Right hindlimb (tissue), 1 donor: ENCODE measurements at regions not wholly inside any gene's neighbourhood (a gene's known extent, or its start where the extent isn't known, plus 50 kb on each side); places are given as distances from the start of the nearest gene placed in this dataset.

Source experiments
- DNase-seq: peaks from one replicate; pipeline ENCODE4 v3.0.0-alpha.2; 2018

DNA sequence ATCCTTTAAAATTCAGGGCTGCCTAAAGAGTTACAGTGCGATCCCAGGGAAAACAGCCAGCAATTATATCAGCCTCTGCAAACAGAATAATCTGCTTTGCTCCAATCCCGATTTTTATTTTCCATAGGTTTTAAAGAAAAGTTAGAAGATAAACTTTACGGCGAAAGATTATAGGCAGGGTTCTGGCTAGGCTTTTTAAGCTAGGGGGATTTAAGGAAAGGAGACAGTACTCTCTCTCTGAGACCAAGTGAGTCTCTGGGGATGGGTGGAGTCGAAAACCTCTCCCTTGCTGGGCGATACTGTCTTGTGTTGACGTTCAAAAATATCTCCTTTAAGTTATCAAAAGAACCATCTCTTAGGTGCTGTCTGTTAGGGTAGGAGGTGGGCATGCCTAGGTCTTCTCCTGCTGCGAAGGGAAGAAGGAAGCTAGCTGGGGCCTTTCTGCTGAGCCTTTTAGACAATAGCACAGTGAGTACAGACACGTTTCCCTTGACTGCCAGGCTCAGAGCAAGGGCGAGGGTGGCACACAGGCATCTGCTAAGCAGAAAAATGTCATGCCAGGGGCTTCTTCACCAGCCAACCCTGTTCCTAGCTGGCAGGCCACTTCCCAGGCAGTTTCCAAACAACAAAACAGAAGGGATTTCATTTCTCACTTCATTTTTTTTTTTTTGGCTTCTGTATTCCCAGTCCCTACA, 167.9 kb upstream of the MAF start:
- DNase-seq: no peak

DNA sequence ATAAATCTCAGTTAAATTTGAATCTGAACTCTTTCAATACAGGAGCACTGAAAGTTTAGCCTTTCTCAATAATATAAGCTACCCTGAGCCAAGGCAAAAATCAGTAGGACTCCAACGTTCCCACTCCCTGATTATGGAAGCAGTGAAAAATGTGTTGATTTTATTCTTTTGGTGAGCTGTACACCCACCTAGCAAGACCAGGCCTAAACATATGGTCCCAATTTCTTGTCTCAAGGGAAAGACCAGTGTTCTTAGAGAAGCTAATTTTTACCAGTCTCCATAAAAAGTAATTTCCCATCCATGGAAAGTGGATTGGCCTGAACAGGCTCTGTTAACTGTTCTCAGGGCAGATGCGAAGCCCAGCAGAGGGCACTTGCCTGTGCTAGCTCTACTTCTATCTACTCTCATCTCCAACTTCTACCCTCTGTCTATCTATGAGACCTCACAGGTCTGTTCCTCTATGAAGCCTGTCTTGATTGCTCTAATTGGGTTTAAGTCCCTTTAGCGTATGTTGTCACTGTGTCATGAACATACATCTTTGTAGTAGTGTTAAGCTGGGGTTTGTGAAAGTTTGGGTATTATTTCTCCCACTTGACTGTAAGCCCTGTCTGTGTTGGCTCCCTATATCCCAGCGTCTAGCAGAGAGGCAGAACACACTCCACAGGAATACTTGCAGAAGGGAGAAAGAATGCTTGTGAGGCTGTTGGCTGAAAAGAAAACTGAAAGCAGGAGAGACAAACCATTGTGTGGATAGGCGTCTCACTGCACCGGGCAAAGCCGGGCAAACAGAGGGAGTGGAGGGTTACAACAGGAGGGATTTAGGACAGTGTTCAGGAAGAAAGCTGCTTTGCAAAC, 167.1 kb upstream of the MAF start:
- no peak for DNase-seq

DNA sequence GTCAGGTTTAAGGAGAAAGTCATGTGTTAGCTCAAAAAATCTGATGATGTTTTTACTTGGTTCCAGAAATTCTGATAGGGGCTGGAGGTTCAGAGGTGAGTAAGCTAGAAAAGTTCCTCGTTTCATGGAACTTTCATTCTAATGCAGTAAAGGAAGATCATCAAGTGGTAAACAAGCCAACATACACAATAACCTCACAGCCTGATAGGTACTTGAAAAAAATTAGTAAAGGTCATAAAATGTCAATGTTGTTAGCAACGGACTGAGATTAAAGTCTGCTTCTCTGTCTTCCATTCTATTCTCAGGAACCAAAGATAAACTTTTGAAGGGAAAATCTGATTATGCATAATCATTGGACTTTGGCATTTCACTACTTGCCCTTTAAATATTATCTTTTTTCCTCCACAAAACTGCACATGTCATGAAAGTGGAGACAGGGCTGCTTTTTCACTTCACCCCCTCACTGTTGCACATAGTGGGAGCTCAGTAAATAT, 165.4 kb upstream of the MAF start:
- no peak for DNase-seq

DNA sequence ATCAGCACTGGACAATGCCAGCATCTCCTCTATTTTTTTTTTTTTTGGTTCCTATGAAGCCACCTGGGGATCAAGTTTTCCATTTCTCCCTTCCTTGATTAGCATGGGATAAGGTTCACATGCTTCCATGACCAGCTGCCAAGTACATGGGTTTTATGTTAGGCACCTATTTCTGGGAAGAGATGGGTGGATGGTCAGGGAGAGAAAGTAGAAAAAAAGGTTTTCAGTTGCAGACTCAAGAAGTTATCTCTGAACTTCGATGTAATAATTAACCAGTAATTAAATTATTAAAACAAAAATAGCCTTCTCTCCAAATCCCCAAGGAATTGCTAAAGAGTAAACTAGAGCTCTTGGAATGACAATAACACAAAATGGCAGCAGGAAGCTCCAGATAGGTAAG, 164.9 kb upstream of the MAF start:
- DNase-seq: no peak

DNA sequence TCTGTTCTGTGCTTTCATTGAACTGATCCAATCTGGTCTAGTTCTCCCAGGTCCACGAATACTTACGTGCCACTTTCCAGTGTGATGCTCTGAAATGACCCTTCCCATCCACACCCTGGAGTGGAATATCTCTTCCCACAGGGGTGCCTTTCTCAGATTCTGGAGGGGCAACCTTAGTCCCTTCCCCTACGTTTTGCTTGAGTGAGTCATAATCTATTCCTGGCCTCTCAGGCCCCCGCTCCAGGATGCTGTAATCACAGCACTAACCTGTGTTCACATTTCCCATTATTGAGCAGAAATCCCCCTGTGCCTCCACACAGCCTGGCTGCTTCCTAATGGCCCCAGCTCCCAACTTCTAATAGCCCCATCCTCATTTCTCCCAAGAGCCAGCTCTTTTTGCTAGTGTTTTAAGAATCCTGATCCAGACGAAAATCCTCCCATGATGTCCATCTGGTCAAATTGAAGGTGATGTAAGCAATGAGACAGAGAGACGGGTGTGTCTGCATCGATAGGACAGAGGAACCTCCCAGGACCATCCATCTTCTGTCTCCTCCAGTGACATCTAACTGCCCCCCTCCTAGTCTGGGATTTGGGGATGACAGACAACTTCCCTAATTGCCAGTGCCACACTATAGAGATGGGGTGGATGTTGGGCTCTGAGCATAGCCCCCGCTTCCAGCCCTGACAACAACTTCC, 164.0 kb upstream of the MAF start:
- no peak for DNase-seq

DNA sequence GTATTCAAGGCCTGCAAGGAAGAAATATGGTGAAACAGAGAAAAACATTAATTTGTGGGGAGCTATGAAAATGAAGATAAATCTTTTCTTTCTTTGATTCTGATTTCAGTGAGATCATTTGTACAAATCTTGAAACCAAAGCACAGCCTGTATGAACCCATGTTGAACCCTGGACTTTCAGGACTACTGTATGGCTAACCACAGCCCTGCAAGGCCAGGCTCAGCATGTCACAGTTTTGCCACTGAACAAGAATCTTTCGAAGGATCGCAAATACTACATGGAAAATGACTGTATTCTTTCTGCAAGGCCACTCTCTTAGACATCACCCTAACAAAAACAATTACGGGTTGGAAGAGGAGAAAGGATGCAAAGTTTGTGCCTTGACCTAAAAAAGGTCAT, 161.7 kb upstream of the MAF start:
- no peak for DNase-seq

DNA sequence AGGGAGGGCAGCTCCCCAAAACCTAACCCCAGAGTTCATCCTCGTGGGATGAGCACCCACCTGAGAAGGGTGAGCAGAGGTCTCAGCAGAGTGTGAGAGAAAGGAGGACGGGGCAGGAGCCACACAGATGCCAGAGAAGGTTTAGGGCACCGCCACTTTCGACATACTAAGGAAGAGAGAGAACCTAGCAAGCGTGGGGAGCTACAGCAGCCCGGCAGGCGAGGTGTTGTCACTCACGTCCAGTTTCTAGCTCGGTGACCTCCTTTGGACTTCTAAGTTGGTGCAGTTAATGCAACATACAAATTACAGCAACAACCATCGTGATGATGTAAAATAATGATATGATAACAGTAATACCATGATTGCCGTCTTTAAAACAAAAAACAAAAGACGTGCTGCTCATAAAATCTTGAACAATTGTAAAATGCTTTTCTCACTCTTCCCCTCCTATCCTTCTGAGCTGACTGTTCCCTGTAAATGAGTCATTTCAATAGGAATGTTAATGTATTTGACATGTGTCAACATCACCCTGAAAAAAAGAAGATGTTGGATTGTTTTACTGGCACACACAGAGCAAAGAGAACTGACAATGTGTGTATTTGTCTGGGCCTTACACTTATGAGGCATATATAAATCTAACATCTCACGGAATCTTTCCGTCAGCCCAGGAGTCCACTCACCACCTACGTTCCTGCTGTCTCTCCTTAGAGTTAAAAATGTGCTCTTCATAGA, 158.2 kb upstream of the MAF start:
- DNase-seq: no peak

DNA sequence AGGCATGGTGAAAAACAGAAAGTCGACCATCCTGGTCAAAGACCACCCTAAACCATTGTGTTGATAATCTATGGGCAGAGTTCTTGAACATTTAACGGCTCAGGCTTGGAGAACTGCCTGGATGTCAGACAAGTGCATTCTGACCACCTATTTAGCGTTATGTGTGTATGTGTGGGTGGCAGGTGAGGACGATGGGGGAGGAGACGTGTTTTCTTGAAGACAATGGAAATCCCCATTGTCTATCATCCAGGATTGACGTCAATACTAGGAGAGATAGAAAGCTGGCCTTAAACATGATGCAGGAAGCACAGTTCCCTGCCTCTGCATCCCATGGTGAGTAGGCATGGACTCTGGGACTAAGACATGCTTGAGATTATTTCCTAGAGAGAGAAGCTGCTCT, 157.4 kb upstream of the MAF start:
- DNase-seq: no peak

DNA sequence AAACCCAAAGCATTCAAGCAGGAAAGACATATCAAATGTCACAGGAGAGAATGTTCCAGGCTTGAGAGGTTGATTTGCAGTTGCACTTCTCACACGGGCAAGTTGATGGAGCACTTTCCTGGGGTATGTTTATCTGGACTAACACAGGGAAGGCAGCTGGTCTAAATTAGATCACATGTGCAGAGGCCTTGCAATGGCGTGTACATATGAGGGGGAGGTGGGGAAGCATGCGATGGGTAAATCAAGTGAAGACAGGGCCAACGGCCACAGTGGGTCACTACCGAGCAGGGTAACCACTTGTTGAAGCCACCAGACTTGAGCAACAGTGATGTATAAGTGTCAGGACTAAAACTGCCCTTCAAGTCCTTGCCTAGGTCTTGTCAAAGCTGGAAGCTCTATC, 156.6 kb upstream of the MAF start:
- no peak for DNase-seq

DNA sequence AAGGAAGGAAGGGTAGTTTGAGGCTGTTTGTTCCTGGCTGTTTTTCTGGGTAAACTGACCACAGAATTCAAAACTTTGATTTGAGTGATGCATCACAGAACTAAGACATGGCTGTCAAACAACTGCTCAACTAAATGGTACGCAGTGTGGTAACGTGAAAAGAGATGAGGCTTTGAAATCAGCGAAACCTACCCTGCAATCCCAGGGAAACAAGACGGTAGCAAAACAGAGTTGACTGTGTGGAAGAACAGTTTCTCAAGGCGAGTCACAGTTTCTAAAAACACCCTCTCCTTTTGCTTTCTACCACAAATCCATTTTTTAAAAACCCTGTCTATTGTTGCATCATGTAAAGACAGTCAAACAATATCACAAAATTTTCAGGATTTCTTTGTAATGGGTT, 156.0 kb upstream of the MAF start:
- DNase-seq: no peak

DNA sequence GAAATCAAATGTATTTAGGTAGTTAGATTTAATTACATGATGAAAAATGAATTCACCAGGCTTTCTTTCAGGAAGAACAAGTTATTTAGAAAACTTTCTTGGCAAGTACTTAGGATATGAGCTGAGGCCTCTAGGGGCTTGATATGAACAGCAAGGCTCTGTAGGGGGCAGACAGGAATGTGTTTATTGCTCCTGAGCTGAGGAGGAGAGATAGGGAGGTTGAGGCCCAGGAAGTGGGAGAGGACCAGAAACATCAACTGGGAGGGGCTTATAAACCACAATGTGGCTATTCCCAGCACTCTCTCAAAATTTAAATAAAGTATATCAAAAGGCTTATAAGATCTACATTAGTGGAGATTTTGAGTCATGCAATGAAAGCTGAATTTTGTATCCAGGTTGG, 154.0 kb upstream of the MAF start:
- no peak for DNase-seq

DNA sequence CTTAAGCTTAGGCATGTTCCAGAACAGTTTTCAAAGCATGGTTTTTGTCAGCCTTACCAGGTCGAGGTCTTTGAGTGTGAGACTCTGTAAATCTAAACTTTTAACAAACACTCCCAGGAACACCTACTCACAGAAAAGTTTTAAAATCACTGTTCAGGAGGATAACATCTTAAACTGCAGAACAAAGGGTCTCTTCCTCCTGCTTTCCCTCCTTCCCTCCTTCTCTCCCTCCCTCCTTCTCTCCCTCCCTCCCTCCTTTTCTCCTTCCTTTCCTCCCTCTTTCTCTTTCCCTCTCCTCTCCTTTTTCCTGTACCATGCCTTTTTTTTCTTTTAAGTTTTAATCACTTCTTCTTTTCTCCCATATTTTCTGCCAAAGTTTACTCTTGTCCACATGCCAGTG, 153.5 kb upstream of the MAF start:
- no peak for DNase-seq

DNA sequence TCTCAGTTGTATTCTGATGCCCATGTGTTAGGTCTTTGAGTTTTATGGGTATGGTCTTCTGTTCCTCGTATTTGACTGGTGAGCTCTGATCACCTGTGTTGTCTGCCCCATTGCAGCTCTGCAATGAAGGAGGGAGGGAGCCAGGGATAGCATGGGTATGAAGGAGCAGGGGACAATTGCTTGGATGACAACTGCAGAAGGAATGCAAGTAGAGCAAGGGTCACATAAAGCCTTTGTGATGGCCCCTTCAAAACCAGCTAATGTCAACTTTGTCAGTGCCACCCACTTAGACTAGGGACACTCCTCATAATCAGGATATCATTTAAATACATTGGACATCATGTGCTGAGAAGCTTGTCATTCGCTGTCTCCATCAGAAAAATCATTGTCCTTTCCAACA, 152.7 kb upstream of the MAF start:
- no peak for DNase-seq

DNA sequence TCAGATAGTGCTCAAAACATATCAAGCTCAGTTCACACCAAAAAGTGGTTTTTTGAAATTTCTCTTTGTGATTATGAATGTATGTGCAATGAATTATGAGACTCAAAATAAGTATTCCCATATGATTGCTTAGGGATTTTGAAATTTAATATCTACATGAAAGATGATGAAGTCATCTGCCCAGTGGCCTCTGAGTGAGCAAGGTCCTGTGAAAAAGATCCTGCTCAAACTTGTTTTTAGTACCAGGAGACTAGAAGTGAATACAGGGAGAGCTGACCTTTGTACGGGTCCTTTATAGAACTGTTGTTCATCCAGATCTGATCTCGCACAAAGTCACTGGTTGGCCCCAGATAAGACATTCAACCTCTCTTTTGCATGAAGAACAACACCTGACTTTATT, 151.9 kb upstream of the MAF start:
- DNase-seq: no peak

DNA sequence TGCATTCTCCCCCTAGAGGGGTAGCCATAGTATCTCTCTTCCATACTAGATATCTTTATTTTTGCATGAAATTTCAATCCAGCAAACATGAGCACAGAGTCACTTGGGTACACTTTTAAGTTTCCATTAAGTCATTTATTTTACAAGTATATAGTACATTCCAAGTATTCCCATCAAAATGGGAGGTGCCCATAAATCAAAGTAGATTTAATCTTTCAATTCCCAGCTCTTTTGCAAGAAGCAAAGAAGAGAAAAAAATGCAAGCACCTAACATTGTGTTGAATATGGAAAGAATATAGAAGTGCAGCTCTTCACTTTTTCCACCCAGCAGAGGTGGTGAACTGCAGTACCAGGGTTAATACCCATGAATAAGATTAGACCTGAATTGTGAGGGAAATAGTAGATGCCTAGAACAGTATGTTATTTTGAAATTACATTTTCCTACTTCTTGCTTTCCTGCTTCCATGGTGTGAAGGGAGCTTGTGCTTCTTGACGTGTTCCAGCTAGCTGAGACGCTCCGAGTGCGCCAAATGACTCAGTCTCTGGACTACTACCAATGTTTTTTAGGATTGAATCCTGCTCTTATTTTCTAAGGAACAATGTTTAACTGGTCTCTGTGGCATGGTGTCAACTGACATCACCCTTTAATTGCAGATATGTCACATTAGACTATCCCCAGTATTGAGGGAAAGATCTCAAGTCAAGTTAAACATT, 151.1 kb upstream of the MAF start:
- DNase-seq: peak; percentile 85

DNA sequence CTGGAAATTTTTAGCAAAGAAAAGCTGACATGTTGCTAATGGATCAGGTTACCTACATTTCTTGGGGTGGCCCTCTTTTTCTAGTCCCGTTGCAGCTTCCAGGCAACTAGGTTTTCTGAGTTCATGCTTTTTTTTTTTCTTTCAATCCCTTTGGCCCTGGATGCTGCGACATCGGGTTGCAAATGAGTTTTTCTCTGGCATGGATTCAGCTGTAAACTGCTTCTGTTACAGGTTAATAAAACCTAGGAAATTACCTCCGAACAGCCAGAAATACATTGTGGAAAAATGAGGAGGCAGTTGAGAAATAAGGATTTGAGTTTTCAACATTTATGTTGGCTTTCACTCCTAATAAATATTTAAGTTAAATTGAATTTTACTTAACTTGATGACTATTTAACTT, 149.8 kb upstream of the MAF start:
- no peak for DNase-seq

DNA sequence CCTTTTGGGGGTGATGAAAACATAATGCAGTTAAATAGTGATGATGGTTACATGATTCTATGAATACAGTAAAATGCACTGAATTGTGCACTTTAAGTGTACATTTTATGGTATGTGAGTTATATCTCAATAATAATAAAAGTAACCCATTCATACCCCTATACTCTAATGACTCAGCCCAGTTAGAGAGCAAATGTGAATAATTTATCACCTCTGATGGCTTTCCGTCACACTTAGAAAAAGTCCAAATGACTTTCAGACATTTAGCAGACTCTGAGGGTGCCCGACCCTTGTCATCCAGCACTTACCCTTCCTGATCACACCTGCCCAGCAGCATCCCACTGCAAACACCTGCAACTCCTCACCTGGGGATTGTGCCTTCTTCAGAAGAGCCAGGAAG, 148.1 kb upstream of the MAF start:
- no peak for DNase-seq

DNA sequence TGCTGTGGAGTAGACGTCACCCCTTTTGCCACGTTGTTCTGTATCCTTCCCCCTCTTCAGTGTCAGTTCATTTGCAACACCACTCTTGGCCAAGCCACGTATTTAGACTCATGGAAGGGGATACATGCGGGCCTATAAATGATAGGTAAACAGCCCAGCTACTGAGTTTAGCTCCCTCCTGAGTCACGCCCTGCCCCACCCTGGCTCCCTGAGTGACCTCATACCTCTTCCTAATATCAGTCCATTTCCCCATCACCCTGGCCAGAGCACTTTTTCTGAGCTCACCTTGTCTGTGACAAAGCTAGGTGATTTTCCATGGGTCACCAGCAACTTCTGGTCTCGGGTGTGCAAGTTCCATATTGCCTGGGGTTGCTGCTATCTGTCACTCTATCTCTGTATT, 147.2 kb upstream of the MAF start:
- DNase-seq: no peak

DNA sequence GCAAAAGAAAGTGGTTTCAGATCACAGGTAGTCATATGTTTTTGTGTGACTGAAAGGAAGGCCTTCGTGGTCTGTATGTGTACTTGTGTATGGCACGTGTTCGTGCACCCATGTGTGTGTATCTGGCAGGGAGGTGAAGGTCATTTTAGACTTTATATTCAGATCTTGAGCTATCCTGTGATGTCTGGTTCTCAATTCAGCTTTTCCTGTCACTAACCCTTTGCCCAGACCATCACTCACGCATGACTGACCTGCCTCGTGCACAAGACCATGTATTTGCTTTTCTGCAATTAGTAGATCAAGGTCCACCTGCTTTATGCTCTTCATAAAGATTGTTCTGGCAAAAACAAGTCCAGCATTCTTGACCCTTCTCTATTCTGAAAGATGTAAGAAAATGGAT, 139.7 kb upstream of the MAF start:
- DNase-seq: no peak

DNA sequence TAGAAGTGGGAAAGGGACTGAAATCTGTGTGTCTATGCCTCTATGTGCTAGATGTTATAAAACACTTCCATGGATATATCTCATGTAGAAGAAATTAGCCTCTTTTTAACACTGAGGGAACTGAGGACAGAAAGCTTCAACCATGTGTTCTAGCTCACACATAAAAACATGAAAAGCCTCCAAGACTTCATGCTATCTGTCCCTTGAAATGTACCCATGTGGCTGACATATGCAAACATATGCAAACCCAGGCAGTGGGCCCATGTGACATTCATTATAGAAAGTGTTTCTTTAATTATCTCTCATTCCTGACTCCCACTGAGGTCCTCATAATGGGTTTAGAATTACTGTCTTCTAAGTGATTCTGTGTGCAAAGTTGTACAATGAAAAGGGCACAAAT, 134.7 kb upstream of the MAF start:
- no peak for DNase-seq

DNA sequence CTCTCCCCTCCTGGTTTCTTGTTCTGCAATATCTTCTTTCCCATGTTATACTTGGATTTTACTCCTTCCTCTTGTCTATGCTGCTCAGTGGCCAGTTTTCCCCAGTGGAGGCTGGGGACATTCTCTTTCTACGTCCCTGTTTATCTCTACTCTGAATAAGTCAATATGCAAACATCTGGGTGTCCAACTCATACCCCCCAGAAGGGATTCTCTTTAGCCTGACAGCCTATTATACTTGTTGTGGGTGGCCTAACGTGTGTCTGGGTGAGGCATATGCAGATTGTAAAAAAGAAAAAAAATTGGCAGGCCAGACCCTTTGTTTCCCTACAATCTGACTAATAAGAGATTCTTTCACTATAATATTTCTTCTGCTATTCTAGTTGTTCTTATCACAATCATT, 134.2 kb upstream of the MAF start:
- DNase-seq: no peak

DNA sequence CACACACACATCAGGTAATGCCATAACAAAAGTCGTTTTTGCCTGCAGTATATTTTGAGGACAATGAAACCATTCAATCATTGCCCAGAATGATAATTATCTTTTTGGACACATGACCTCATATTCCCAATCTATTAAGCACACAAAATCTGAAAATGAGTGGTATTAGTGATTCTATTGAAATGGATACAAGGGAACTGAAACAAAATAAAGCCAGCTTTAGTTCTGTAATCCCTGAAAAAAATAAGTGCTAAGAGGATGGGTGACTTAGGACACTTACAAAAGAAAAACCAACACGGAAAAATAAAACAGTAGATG, 128.3 kb upstream of the MAF start:
- DNase-seq: no peak
